ENCODE measurements at regions not wholly inside any gene's neighbourhood (a gene's known extent, or its start where the extent isn't known, plus 50 kb on each side); places are given as distances from the start of the nearest gene placed in this dataset.
"Not testable (repeated sequence)": the region's sequence is repeated elsewhere in the genome, so short reads cannot be mapped to it uniquely, and the experiment has no call there.

DNA sequence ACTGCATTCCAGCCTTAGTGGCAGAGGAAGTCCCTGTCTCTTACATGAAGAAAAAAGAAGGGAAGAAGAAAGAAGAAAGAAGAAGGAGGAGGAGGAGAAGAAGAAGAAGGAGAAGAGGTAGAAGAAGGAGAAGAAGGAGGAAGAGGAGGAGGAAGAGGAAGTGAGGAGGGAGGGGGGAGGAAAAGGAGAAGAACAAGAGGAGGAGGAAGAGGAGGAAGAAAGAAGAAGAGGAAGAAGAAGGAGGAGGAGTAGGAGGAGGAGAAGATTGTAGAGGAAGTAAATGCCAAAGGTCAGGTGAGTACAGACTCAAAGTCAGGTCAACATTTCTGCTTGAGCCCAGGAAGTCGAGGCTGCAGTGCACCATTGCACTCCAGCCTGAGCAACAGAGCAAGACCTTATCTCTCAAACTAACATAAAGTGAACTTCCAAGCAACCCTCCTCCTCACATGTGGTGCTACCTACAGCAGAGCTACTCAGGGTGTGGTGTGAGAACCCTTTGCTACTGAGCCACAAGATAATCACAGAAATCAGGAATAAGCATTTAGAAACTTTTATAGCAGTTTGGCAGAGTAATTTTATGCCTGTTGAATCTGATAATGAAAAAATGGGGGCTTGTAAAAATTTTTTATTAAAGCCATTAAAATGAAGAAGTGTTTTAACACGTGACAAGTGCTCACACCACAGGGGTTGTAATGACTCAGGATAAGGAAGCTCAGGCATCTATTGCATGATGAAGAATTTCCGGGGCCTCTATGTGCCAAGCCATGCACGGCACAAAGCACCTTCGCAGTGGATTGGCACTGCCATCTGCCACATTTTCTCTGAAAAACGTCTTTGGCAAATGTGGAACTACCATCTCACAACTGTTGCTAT, 224.9 kb upstream of the AUTS2 start:
- peak; percentile 77 to 79 for DNase-seq (ENCODE audit: low read depth in 2 of 2)

DNA sequence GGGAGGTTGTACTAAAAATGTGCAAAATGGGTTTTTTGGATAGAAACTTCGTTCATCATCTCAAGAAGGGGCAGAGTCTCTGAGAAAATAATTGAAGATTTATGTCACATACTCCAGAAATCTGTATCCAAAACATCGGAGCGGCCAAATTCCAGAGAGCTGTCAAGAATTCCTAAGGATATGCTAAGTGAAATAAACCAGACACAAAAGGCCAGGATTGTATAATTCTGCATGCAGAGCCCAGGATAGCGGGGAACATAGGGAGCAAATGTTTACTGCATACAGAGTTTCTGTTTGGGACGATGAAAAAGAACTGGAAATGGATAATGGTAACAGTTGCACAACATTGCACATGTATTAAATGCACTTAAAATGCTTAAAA, 224.2 kb upstream of the AUTS2 start:
- DNase-seq (ENCODE audit: low read depth in 2 of 2), result peak; percentile 87 to 91

DNA sequence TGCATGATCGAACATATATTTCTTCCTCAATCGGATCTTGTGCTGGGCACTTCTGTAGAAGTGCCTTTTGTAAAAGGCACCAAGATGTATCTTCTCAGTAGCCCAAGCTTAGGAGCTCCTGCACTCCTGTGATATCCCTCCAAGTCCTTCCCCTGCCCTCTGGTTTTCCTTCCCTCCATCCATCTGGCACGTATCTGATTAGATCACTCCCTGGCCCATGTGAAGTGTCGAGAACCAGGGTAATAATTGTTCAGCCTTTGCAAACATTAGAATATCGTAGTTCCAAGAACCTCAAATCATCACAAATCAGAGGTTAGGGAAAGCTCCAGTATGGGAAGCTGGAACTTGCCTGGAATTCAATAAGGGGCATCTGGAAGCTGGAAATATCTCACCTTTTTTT, 221.1 kb upstream of the AUTS2 start:
- no peak for DNase-seq (ENCODE audit: low read depth in 2 of 2)

DNA sequence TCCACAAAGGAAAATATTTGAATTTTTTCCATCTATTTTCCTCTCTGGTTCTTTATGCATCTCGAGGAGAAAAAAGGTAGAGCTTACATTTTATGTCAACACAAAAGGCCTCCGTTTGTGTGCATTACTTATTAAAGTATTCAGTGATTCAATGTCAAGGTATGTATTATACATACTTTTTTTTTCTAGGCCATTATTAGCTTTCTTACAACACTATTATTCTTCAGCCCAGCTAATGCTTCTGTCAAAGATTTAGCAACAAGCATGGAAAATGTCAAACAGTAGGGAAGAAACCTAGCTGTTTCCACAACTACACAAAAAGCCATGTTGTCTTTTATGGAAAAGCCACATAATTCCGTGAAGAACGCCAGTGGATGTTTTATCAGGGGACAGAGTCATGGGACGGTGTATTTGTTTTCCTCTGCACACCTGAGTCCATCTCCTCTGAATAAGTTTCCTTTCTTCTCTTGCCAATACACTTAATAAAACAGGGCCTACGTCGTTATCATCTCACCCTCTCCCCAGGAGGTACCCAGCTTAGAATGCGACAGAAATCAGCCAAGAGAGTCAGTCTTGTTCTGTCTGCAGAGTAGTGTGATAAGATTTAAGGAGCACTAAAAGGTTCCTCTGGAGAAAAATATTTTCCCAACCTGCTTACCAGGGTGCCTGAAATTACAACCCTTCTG, 209.7 kb upstream of the AUTS2 start:
- peak; percentile 31 to 43 for DNase-seq (ENCODE audit: low read depth in 2 of 2)

DNA sequence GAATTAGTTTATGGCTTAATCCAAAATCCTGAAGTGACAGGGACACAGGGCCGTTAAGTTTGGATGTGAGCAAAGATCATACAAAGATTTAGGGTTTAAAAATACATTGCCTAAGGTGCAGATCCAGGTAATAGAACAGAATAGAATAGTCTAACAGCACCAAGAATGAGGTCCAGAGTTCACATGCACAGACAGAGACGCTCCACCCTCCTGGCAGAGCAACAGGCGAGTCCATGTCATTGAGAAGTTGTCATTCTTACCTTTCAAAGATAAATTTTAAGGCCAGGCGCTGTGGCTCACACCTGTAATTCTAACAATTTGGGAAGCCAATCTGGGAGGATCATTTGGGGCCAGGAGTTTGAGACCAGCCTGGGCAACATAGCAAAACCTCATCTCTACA, 209.1 kb upstream of the AUTS2 start:
- no peak for DNase-seq (ENCODE audit: low read depth in 2 of 2)

DNA sequence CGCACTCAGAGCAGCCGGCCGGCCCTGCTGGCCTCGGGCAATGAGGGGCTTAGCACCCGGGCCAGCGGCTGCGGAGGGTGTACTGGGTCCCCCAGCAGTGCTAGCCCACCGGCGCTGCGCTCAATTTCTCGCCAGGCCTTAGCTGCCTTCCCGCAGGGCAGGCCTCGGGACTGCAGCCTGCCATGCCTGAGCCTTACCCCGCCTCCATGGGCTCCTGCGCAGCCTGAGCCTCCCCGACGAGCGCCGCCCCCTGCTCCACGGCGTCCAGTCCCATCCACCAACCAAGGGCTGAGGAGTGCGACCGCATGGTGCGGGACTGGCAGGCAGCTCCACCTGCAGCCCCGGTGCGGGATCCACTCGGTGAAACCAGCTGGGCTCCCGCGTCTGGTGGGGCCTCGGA, 204.4 kb upstream of the AUTS2 start:
- DNase-seq (ENCODE audit: low read depth in 2 of 2), result not testable (repeated sequence)

DNA sequence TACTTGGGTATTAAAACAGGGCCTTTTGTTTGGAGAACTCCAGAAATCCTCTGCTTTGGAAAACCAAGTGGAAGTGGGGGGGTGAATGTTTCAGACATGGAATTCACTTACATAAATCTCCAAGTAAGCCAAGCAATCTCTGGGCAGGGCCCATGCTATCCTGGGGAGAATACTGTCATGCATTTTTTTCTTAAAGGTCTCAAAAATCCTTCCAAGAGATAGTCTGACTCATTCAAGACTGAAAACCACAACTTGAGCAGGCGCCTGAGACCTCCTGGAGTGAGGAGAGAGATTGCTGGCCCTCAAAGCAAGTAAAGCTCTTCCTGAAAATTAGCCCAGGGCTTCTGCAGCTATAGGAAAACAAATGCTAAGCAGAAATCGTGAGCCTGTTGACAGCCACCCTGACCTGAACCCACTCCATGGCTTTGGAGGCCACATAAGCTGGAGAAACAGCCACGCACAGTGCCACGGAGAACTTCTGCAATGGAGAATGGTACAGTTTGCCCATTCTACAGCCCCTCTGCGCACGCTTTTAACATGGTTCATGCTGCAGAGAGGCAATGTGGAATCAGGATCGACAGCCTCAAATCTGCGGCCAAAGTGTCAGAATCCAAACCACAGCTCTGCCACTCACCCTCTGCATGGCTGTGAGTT, 203.1 kb upstream of the AUTS2 start:
- DNase-seq (ENCODE audit: low read depth in 2 of 2), result peak; percentile 98 to 99

DNA sequence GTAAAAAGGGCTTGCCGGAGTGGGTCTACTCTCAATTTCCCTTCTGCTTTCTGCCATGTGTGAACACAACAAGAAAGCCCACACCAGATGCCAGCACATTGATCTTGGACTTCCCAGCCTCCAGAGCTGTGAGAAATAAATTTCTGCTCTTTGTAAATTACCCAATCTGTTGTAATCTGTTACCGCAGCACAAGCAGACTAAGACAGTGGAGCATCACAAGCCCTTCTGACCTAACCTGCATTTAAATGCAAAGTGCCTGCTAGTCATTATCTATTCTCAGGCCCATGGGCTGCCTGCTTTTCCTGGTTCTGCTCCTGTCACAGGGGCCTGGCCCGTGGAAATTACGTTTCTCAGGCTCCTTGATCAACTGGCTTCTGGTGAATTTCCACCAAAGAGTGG, 199.3 kb upstream of the AUTS2 start:
- DNase-seq (ENCODE audit: low read depth in 2 of 2), result no peak

DNA sequence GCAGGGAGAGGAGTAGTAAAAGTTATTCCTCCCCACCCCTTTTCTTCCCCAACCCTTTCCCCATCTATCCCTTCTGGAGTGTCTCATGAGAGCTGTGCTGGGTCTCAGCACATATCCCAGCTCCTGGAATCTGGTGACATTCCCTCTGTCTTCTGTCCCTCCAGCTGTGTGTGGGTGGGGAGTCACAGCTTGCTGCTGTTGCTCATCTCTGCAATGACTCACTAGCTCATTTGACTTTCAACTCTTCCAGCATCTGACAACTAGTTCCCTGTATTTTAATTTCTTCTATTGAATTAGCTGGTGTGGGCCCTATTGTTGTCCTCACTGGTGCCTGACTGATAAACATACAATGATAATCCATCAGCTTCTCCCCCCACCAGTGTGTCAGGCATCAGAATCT, 198.9 kb upstream of the AUTS2 start:
- peak in 1 of 2 experiments; percentile 32 for DNase-seq (ENCODE audit: low read depth in 2 of 2)

DNA sequence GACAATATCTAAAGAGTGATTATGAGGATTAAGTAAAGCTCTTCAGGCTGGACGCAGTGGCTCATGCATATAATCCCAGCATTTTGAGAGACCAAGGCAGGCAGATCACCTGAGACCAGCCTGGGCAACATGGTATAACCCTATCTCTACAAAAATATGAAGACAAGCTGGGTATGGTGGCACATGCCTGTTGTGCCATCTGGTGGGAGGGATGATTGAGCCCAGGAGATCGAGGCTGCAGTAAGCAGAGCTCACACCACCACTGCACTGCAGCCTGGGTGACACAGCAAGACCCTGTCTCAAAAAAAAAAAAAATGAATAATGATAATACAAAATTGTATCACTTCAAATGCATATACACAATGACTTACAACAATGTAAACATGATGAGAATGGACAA, 195.6 kb upstream of the AUTS2 start:
- no peak for DNase-seq (ENCODE audit: low read depth in 2 of 2)

DNA sequence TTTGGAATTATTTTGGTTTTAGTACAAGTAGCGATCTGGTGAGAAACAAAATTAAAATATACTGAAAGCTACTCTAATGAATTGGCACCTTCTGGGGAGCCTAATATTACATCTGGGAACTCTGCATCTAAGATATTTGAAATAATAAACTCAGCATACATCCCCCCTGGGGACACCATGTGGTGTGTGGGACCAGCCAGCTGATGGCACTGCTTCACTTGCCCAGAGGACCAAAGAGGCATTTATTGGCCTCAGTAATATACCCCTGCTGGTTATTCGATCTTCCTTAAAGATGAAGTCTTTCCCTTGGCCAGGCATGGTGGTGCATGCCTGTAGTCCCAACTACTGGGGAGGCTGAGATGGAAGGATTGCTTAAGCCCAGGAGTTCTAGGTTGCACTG, 195.1 kb upstream of the AUTS2 start:
- no peak for DNase-seq (ENCODE audit: low read depth in 2 of 2)

DNA sequence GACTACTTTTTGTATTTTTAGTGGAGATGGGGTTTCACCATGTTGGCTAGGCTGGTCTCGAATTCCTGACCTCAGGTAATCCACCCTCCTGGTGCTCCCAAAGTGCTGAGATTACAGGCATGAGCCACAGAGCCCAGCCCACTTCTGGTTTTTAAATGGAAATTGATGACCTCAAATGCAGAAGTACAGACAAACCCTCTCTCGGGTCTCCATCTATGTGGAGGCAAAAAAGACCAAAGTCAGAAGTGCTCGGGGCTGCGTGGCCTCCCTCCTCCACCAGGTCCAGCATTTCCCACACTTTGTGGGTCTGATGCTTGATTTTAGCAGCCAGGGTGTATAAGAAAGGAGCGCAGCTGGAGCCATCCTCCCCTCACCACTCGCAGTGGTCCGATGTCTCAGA, 187.3 kb upstream of the AUTS2 start:
- no peak for DNase-seq (ENCODE audit: low read depth in 2 of 2)

DNA sequence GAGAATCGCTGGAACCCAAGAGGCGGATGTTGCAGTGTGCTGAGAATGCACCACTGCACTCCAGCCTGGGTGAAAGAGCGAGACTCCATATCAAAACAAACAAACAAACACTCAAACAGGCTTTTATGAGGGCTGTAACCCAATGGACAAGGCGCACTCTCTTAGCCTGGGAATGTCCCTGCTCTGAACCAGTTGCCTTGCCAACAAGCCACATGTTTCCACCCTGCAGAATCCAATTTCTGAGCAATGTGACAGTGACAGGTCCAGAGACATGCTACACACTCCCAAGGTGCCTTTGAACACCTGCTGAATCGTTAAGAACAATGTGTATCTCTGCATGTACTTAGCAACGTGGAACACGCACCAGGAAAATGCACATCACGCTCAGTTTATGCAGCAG, 186.8 kb upstream of the AUTS2 start:
- DNase-seq (ENCODE audit: low read depth in 2 of 2), result no peak

DNA sequence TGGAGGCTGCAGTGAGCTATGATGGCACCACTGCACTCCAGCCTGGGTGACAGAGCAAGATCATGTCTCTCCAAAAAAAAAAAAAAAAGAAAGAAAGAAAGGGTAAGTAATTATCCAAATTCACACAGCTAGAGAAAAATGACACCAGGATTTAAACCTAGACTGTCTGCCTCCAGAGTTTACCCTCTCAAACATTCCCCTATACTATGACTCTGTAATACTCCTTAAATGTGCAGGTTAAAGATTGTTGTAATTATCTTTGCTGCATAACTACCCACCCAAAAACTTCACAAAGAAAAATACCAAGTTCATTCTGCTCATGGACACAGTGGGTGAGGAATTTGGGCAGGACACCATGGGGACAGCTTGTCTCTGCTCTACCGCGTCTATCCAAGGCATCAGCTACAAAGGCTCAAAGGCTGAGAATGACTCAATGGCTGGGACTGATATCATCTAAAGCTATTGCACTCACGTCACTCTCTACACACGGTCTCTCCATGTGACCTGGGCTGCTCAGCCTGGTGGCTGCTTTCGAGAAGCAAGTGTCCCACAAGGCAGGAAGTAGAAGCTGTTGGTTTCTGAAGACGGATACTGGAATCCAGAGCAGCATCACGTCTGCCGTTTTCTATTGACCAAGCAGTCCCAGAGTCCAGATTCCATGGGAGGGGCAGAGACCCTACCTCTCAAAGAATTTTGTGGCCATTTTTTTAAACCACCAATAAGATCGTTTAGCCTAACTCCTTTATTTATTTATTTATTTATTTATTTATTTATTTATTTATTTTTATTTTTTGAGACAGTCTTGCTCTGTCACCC, 185.7 kb upstream of the AUTS2 start:
- DNase-seq (ENCODE audit: low read depth in 2 of 2), result no peak

DNA sequence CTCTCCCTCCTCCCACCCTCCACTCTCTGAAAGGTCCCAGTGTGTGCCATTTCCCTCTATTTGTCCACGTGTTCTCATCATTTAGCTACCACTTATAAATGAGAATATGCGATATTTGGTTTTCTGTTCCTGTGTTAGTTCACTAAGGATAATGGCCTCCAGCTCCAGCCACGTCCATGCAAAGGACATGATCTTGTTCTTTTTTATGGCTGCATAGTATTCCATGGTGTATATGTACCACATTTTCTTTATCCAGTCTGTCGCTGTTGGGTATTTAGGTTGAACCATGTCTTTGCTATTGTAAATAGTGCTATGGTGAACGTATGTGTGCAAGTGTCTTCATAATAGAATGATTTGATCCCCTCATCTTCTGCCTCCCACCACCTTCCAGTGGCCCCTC, 183.7 kb upstream of the AUTS2 start:
- no peak for DNase-seq (ENCODE audit: low read depth in 2 of 2)

DNA sequence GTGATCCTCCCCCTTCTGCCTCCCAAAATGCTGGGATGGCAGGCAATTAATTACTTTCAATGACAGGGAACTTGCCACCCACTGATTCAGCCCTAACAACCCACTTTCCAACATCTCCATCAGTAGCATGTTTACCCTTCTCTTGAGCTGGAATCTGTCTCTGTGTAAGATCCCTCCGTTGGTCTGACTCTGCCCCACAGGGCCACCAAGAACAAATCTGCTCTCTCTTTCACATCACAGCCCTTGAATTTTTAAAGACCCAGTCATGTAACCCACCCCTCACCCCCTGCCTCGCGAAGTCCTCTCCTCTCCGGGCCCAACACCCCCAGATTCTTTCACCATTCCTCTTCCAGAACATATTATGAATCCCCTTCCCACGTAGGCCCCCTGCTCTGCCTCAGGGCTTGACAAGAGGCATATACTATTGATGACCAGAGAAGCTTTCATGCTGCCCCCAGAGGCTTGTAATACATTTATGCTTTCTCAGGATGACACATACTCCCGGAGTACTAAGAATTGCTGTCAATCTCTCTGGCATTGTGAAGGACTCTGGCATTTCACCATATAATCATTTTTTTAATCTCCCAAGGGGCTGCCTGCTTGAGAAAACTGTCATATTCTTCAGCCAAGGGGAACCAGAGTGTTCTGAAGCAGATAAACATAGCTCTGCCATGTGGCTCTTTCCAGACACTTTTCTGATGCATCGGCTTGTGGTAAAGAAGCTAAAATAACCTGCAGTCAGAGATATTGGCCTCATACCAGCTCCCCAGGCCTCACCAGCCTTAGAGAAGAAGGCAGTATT, 179.2 kb upstream of the AUTS2 start:
- DNase-seq (ENCODE audit: low read depth in 2 of 2), result peak in 1 of 2 experiments; percentile 24

DNA sequence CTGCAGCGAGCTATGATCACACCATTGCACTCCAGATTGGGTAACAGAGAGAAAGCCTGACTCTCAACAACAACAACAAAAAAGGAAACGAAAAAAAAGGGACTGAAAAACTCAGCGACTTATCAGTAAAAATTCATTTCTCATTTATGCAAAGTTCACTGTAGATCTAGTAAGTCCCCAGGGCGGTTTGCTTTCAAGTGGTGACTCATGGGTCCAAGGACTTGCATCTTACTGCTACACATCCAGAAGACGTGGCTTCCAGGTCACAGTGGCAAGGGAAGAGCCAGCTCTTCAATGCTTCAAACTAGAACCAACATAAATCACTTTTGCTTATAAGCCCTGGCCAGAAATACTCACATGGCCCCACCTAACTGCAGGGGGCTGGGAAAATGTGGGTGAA, 178.3 kb upstream of the AUTS2 start:
- no peak for DNase-seq (ENCODE audit: low read depth in 2 of 2)

DNA sequence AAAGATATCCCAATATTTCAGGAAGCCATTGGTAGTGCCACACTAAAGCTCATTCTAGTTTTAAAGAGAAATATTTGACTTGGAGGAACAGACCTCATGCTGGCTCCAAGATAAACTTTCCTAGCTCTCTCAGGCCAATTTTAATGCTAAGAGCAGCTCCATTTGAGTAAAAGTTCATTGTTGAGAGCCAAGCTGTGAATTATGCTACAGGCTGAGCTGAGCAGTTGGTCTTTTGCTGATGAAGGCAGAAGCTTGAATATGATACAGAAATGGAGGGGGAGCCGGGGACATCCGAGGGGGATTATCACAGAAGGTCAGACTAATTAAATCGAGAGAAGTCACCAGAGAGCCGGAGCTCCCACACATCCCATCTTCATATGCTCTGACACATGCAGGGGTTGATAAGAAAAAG, 175.7 kb upstream of the AUTS2 start:
- DNase-seq (ENCODE audit: low read depth in 2 of 2), result no peak

DNA sequence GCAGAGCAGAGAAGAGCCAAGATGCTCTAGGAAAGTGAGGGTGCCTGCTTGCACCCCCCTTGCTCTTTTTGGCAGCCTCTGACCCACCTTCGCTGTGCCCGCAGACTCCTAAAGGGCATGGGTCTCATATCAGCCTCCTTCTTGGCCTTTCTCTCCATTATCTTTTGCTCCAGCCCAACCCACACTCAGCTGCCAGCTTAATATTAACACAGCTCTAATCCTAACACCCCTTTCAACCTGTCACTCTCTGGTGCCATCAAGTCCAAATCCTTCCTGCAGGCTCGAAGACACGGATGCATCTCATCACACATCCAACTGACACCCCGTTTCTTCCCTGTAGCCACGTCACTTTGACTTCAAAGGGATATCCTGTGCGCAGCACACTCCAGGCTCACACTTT, 171.6 kb upstream of the AUTS2 start:
- DNase-seq (ENCODE audit: low read depth in 2 of 2), result no peak

DNA sequence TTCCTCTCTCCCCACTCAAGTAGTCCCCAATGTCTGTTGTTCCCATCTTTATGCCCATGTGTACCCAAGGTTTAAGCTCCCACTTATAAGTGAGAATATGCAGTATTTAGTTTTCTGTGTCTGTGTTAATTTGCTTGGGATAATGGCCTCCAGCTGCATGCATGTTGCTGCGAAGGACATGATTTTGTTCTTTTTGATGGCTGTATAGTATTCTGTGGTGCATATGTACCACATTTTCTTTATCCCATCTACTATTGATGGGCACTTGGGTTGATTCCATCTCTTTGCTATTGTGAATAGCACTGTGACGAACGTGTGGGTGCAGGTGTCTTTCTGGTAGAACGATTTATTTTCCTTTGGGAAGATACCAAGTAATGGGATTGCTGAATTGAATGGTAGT, 170.2 kb upstream of the AUTS2 start:
- DNase-seq (ENCODE audit: low read depth in 2 of 2), result no peak

DNA sequence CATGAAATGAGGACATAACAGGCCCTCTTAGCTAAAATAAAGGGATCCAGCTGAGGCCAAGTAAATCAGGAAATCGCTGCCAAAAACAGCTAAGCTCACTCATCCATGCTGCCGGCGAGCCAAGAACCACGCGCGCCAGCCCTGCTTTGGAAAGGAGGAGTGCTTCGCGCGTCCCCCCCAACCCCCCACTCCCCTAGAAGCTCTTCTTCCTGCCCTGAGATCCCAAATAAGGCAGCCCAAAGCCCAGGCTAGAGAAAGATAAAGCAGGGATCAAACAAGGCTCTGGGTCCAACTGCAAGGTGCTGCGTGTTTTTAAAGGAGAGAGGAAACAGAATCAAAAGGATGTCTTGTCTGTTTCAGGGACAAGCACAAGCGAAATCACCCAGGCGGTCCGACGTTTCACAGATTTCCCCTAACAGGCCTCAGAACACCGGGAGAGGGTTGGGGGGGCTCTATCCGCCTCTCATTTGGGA, 168.3 kb upstream of the AUTS2 start:
- DNase-seq (ENCODE audit: low read depth in 2 of 2), result peak; percentile 77 to 81

Measured in fibroblast of skin of left quadriceps (primary cell).